ENCODE measurements at regions not wholly inside any gene's neighbourhood (a gene's known extent, or its start where the extent isn't known, plus 50 kb on each side); places are given as distances from the start of the nearest gene placed in this dataset.

- H3K79me2 ChIP-seq (ENCODE audit: control insufficient read depth in 1 of 2, insufficient read depth in 2 of 2, low read length in 2 of 2): no peaks in the 10 kb centered on the region
- peaks cover 0 to 2% of the 10 kb centered on the region in 2 experiments; a peak in 1 of 4 replicates for H3K9me3 ChIP-seq (ENCODE audit: insufficient read depth in 2 of 2, low read depth in 1 of 2, low read length in 1 of 2)
- H3K4me1 ChIP-seq (replicated peaks in 1 of 4; ENCODE audit: control insufficient read depth in 3 of 4, insufficient read depth in 4 of 4, low read length in 3 of 4): no peaks in the 10 kb centered on the region
- no peak overlapping the region for H3K4me2 ChIP-seq (ENCODE audit: insufficient read depth in 1 of 2, low read depth in 2 of 2, low read length in 2 of 2)
- WGBS, 2 experiments (ENCODE audit: extremely low coverage in 1 of 2, insufficient coverage in 1 of 2, insufficient read length in 1 of 2, insufficient replicate concordance in 2 of 2, low coverage in 1 of 2, low lambda C conversion rate in 2 of 2, missing lambda C conversion rate in 1 of 2): 87% methylated on average over 5 of the region's 5 CpGs; no CpG with 5 or more reads in 1 of the 2 experiments
- no peak overlapping the region for H3K4ac ChIP-seq (replicated peaks; ENCODE audit: insufficient read length, low read depth, low read length)
- no peak overlapping the region for H3K18ac ChIP-seq (ENCODE audit: extremely low read depth, low read length)
- H3K27ac ChIP-seq (ENCODE audit: low read depth, low read length): no peak overlapping the region
- no peak overlapping the region for H2BK120ac ChIP-seq (replicated peaks; ENCODE audit: low read depth, low read length)
- H3K4me3 ChIP-seq (ENCODE audit: extremely low read depth in 1 of 4, insufficient read depth in 2 of 4, low read depth in 3 of 4, low read length in 4 of 4): no peak overlapping the region
- no peak overlapping the region for H2BK12ac ChIP-seq (ENCODE audit: low read depth, low read length)
- no peak overlapping the region for H3K23ac ChIP-seq (ENCODE audit: insufficient read length)
- no peak overlapping the region for H4K5ac ChIP-seq (ENCODE audit: insufficient read length, low read depth, low read length)
- H3K14ac ChIP-seq (ENCODE audit: insufficient read length): no peak overlapping the region
- no peak overlapping the region for H2AFZ ChIP-seq (ENCODE audit: low read length)
- peak overlapping the region in 2 of 4 experiments; percentile 10 to 40; a peak in 1 of 7 replicates for H3K9ac ChIP-seq (replicated peaks in 1 of 4; ENCODE audit: extremely low read depth in 1 of 4, low read depth in 3 of 4, low read length in 3 of 4)
- H2BK20ac ChIP-seq (ENCODE audit: low read length): no peak overlapping the region
- no peak for DNase-seq (ENCODE audit: low read depth in 1 of 2, low spot score in 2 of 2)
- ChIA-PET CTCF (ENCODE audit: partially characterized antibody) (interaction anchor here (0.9 to 6.3 kb wide), 12 partner anchors 10 to 165 kb away, joined by 3 to 103 read pairs (median 12); no protein-coding TSS in a partner anchor), POLR2A (ENCODE audit: partially characterized antibody) (no interaction called here)
- FAIRE-seq: no peak
- peaks cover 0 to 2% of the 10 kb centered on the region in 2 experiments for H4K20me1 ChIP-seq (replicated peaks in 1 of 2; ENCODE audit: control insufficient read depth in 1 of 2, insufficient read depth in 2 of 2, low read length in 2 of 2)
- peaks cover 2% of the 10 kb centered on the region; the same call in 1 of the 2 replicates for H3K23me2 ChIP-seq (ENCODE audit: low read depth, low read length)
- H4K91ac ChIP-seq (replicated peaks; ENCODE audit: insufficient read length, low read length): peak overlapping the region; percentile 56
- H2AK5ac ChIP-seq (ENCODE audit: low read depth, low read length): no peak overlapping the region
- no peaks in the 10 kb centered on the region; a peak in 1 of 7 replicates for H3K27me3 ChIP-seq (replicated peaks in 1 of 4; ENCODE audit: control insufficient read depth in 3 of 4, extremely low read depth in 1 of 4, insufficient read depth in 3 of 4, low read length in 3 of 4)
- H2BK5ac ChIP-seq (ENCODE audit: low read depth, low read length): no peak overlapping the region
- H3K56ac ChIP-seq (replicated peaks; ENCODE audit: insufficient read length, low read depth, low read length): no peak overlapping the region
- H2BK15ac ChIP-seq (ENCODE audit: low read length): no peak overlapping the region; the same call in 1 of the 2 replicates
- no peaks in the 10 kb centered on the region for H3K36me3 ChIP-seq (ENCODE audit: control insufficient read depth in 2 of 4, insufficient read depth in 4 of 4, low read length in 3 of 4)
- H4K8ac ChIP-seq (ENCODE audit: extremely low read depth, insufficient read depth, low read length): no peak overlapping the region
- no peaks in the 10 kb centered on the region for H3K79me1 ChIP-seq (ENCODE audit: low read depth, low read length)
- TF ChIP-seq GTF2F1 (IDR thresholded peaks at IDR 0.05; ENCODE audit: borderline replicate concordance, low read depth, low read length) (no peak), CTCF (IDR thresholded peaks at IDR 0.05; ENCODE audit: control extremely low read depth in 1 of 3, insufficient read depth in 1 of 3, low read depth in 1 of 3, low read length in 3 of 3) (peak in 1 of 3 experiments; percentile 39; a peak in 2 of 4 replicates), SRF (IDR thresholded peaks at IDR 0.05; ENCODE audit: low read depth, low read length) (no peak), CTBP2 (IDR thresholded peaks at IDR 0.05; ENCODE audit: borderline replicate concordance, insufficient read depth, insufficient read length, low read length) (no peak), ATF3 (IDR thresholded peaks at IDR 0.05; ENCODE audit: insufficient read depth, low read depth, low read length) (no peak), NRF1 (IDR thresholded peaks at IDR 0.05; ENCODE audit: low read depth, low read length) (no peak), CEBPB (IDR thresholded peaks at IDR 0.05; ENCODE audit: low read depth, low read length) (no peak), EP300 (IDR thresholded peaks at IDR 0.05; ENCODE audit: borderline replicate concordance in 1 of 2, low read depth in 2 of 2, low read length in 2 of 2) (no peak), PHF8 (conservative IDR thresholded peaks at IDR 0.05; ENCODE audit: low read depth, low read length) (no peak), CBX5 (IDR thresholded peaks at IDR 0.05; ENCODE audit: low read depth, low read length) (no peak), YY1 (IDR thresholded peaks at IDR 0.05; ENCODE audit: low read depth, low read length) (no peak)
Measured at GRCh38 chr10:127815147-127815546, 77.6 kb downstream of the CLRN3 start.
